Central memory CD8-positive, alpha-beta T cell (primary cell): ENCODE measurements at regions not wholly inside any gene's neighbourhood (a gene's known extent, or its start where the extent isn't known, plus 50 kb on each side); places are given as distances from the start of the nearest gene placed in this dataset.
A peak's percentile ranks its signal among the peaks of the same experiment; 100 is the strongest.
"Not testable (repeated sequence)": the region's sequence is repeated elsewhere in the genome, so short reads cannot be mapped to it uniquely, and the experiment has no call there.

Experiments
- ATAC-seq: fragments of 150-1000 bp; cut with Tn5 transposase; replicated peaks from 2 replicates; pipeline ENCODE4 v1.10.0; 2022; ENCODE audit warnings: mild to moderate bottlenecking, moderate FRiP score, moderate number of reproducible peaks; ENCODE audit not compliant: poor library complexity, severe bottlenecking; ENCODE audit errors: extremely low read depth
- DNase-seq, 2 donors: peaks; one replicate each; pipeline ENCODE4 v3.0.0; 2021; ENCODE audit warnings: low spot score in 2 of 2
- H3K27ac Mint-ChIP-seq: one replicate; pipeline ENCODE4 v1.8.0; 2022; ENCODE audit warnings: low read depth, mild to moderate bottlenecking, moderate library complexity, mixed read lengths
- H3K27me3 Mint-ChIP-seq: one replicate; pipeline ENCODE4 v1.8.0; 2022; ENCODE audit warnings: mixed read lengths
- H3K36me3 Mint-ChIP-seq: one replicate; pipeline ENCODE4 v1.8.0; 2022; ENCODE audit warnings: mild to moderate bottlenecking, moderate library complexity, mixed read lengths; ENCODE audit not compliant: insufficient read depth
- H3K4me1 Mint-ChIP-seq: one replicate; pipeline ENCODE4 v1.8.0; 2022; ENCODE audit warnings: mixed read lengths
- H3K4me3 Mint-ChIP-seq: one replicate; pipeline ENCODE4 v1.8.0; 2022; ENCODE audit warnings: mild to moderate bottlenecking, moderate library complexity, mixed read lengths
- H3K9me3 Mint-ChIP-seq: one replicate; pipeline ENCODE4 v1.8.0; 2022; ENCODE audit warnings: mixed read lengths

DNA sequence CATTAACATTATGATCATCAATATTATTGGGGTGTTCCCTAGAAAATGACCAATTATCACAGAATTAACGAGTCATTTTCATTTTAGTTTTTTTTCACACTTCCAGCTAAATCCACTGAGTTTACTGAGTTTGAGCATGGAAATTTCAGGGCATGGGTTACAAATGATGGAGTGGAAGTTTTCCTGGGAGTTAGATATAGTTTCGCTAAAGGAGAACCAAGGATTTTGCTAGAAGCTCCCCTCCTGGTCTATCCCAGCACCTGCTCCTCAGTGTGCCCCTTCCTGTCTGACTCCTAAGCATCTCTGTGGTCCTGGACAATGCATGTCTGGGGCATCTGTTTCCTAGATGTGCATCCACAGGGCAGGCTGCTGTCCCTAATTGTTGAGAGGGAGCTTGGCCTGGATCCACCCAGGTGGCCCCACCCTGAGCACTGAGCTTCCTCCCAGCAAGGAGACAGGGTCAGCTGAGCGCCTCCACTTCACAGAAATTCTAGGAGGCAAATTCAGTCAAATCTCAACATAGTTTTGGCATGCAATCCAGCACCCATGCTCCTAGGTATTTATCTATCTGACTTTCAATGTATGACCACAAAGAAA is 102.3 kb upstream of the GOLGA6L6 start:
- Mint-ChIP-seq H3K36me3 (no peaks in the 10 kb centered on the region), H3K27ac (no peak overlapping the region), H3K9me3 (no peaks in the 10 kb centered on the region), H3K4me1 (no peaks in the 10 kb centered on the region), H3K27me3 (no peaks in the 10 kb centered on the region), H3K4me3 (no peak overlapping the region)
- ATAC-seq = no peak
- DNase-seq = no peak

DNA sequence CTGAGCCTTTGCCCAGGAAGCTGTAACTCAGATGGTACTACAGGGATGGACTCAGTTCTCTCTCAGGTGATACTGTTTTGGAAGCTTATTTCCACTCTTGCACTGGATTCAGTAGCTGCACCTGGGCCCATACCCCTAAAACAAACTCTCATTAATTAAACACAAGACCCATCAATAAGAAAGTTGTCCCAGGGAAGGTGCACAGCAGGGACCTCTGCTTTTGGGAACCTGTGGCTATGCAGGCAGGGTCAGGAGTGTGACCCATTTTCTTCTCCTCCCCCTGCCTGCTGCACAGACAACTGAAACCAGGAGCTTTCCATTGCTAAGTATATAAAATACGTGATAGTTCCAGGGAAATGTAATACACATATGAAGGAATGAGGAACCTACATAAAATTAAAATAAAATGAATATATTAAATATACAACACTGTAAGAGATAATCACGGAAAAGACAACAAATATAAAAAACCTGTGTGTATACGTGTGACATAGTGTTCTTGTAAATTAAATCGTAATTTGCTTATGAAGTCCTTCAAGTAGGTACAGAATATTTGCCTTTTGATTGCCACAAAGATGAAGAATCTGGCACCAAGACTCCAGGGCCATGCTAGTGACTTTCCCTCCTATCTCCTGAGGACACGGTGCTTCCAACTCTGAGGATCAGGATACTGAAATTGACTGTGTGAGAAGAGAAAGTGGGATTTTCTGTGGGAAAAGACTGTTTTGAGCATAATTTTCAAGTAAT is 101.6 kb upstream of the GOLGA6L6 start:
- no peaks in the 10 kb centered on the region for H3K9me3 Mint-ChIP-seq
- no peaks in the 10 kb centered on the region for H3K27me3 Mint-ChIP-seq
- H3K36me3 Mint-ChIP-seq = no peaks in the 10 kb centered on the region
- ATAC-seq = no peak
- H3K27ac Mint-ChIP-seq = no peak overlapping the region
- no peak overlapping the region for H3K4me3 Mint-ChIP-seq
- no peaks in the 10 kb centered on the region for H3K4me1 Mint-ChIP-seq
- DNase-seq = no peak

DNA sequence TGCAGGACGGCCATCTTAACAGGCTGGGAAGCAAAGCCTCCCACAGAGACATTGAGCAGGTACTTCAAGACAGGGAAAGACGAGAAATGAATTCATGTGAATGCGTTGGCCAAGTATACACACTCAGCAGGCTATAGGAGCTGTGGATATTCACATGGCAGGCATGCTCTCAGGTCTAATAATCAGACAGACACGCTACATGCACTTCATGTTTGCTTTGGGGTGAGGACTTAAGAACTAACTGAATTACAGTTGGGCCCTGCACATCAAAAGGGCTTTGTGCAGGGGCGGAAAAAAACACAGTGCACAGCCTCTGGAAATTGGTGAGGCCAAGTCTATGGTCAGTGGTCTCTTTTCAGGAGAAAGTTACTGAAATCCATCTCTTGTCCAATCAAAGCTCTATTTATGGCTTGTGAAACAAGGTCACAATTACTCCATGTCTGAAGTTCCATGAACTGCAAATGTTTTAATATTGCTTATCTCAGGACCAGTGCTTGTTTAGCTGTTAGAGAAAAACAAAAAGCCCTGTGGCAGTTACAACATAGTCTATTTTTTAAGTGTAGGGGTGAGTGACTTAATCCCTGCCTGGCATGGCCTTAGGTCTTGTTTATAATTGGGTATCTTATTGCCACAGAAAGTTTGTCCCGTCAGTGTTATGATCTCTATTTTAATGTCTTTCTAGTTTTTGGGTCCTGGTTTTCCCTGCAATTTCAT is 100.6 kb upstream of the GOLGA6L6 start:
- H3K4me1 Mint-ChIP-seq = no peaks in the 10 kb centered on the region
- no peak overlapping the region for H3K4me3 Mint-ChIP-seq
- no peaks in the 10 kb centered on the region for H3K36me3 Mint-ChIP-seq
- DNase-seq (no peak), ATAC-seq (no peak)
- H3K27me3 Mint-ChIP-seq = no peaks in the 10 kb centered on the region
- H3K27ac Mint-ChIP-seq = no peak overlapping the region
- no peaks in the 10 kb centered on the region for H3K9me3 Mint-ChIP-seq

DNA sequence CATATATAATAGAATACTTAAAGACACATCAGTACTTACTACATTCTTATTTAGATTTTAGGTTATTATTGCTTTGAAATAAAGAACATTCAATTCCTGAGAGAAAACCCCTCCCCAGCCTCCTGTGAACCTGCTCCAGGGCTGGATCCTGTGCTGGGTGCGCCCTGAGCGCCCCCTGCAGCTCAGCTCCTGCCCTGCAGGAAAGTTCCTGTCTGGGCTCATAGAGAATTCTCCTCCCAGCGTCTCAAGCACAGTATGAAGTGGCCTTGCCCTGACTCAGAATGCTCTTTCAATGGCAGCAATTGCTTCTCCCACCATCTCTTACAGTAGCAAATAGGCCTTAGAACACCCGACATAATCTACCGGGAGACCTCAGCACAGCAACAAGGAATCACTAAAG is 98.8 kb upstream of the GOLGA6L6 start:
- not testable (repeated sequence) for H3K4me1 Mint-ChIP-seq, DNase-seq, H3K27me3 Mint-ChIP-seq, H3K9me3 Mint-ChIP-seq, H3K36me3 Mint-ChIP-seq, H3K4me3 Mint-ChIP-seq, H3K27ac Mint-ChIP-seq
- peak; percentile 39 for ATAC-seq

DNA sequence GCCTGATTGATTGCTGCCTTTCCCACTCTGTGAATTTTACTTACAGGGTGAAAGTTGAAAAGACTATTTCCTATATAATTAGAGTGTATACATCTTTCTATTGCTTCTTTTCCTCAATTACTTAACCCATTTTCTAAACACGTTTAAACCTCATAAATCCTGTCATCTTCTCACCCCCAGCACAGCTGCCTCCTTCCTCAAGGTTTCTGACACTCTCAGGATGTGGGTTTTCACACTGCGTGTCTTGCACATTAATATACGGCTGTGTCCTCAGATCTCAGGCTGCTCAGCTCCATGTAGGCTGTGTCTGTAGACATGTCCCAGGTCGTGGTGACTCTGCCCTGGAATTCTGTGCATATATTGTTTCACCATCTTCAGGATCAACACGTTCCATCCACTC is 97.6 kb upstream of the GOLGA6L6 start:
- not testable (repeated sequence) for H3K36me3 Mint-ChIP-seq, H3K4me3 Mint-ChIP-seq, H3K4me1 Mint-ChIP-seq, H3K27me3 Mint-ChIP-seq, H3K27ac Mint-ChIP-seq, DNase-seq, H3K9me3 Mint-ChIP-seq
- peak; percentile 87 for ATAC-seq

DNA sequence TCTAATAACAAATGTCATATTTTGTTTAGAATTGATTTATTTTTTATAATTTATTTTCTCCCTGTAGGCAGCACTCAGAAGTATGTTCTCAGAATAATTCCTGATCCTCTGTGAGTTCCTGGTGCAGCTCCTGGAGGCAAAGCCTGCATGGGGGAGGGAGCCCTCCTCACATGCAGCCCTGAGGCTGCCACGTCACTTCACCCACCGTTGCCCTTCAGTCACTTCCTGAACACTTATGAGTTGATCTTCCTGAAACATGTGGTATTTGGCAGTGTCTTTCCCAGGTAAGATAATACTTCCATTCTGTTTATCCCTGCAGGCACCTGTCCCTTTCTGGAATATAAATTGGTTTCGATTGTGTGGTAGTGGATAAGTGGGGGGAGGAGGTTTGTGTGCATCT is 95.9 kb upstream of the GOLGA6L6 start:
- not testable (repeated sequence) for H3K4me3 Mint-ChIP-seq, H3K27me3 Mint-ChIP-seq, H3K4me1 Mint-ChIP-seq, H3K36me3 Mint-ChIP-seq, ATAC-seq, DNase-seq, H3K9me3 Mint-ChIP-seq, H3K27ac Mint-ChIP-seq

DNA sequence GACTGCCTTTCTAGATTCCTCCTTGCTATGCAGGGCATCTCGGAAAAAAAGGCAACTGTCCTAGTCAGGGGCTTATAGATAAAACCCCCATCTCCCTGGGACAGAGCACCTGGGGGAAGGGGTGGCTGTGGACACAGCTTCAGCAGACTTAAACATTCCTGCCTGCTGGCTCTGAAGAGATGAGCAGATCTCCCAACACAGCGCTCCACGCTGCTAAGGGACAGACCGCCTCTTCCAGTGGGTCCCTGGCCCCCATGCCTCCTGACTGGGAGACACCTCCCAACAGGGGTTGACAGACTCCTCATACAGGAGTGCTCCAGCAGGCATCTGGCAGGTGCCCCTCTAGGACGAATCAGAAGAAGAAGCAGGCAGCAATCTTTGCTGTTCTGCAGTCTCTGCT is 87.9 kb upstream of the GOLGA6L6 start:
- DNase-seq, H3K9me3 Mint-ChIP-seq, H3K4me1 Mint-ChIP-seq, ATAC-seq, H3K27me3 Mint-ChIP-seq, H3K27ac Mint-ChIP-seq, H3K36me3 Mint-ChIP-seq, H3K4me3 Mint-ChIP-seq: not testable (repeated sequence)

DNA sequence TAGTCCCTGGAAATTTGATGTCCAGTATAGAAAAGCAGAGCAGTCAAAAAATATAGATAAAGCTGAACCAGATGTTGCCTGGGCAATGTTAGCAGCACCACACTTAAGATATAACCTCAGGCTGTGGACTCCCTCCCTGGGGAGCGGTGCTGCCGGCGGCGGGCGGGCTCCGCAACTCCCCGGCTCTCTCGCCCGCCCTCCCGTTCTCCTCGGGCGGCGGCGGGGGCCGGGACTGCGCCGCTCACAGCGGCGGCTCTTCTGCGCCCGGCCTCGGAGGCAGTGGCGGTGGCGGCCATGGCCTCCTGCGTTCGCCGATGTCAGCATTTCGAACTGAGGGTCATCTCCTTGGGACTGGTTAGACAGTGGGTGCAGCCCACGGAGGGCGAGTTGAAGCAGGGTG is 86.9 kb upstream of the GOLGA6L6 start:
- not testable (repeated sequence) for ATAC-seq, H3K27ac Mint-ChIP-seq

DNA sequence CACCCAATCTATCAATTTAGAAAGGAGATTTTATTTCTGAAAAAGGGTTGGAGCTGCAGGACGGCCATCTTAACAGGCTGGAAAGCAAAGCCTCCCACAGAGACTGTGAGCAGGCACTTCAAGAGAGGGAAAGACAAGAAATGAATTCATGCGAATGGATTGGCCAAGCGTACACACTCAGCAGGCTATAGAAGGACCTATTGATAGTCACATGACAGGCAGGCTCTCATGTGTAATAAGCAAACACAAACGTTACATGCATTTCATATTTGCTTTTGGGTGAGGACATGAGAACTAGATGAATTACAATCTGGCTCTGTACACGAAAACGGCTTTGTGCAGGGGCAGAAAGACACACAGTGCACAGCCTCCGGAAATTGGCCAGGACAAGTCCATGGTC is 83.9 kb upstream of the GOLGA6L6 start:
- DNase-seq, ATAC-seq, H3K4me1 Mint-ChIP-seq, H3K27ac Mint-ChIP-seq, H3K36me3 Mint-ChIP-seq, H3K4me3 Mint-ChIP-seq, H3K27me3 Mint-ChIP-seq, H3K9me3 Mint-ChIP-seq: not testable (repeated sequence)

More for the DNA sequence above, 86.9 kb upstream of the GOLGA6L6 start:
- not testable (repeated sequence) for H3K36me3 Mint-ChIP-seq, H3K4me1 Mint-ChIP-seq, H3K4me3 Mint-ChIP-seq, H3K9me3 Mint-ChIP-seq, H3K27me3 Mint-ChIP-seq, DNase-seq

DNA sequence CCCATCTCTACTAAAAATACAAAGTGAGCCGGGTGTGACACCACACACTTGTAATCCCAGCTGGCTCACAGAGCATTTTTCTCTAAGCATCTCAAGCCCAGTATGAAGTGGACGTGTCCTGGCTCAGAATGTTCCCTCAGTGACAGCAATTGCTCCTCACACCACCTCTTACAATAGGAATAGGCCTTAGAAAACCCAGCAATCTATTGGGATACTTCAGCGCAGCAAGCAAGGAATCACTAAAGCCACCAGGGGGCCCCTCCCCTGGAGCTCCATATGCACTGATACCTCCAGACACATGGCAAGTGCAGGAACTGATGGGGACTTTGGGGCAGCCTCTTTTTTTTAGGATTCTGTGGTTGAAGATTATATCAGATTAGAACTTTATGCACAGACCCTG is 82.5 kb upstream of the GOLGA6L6 start:
- not testable (repeated sequence) for ATAC-seq, H3K4me1 Mint-ChIP-seq, DNase-seq, H3K27me3 Mint-ChIP-seq, H3K4me3 Mint-ChIP-seq, H3K9me3 Mint-ChIP-seq, H3K27ac Mint-ChIP-seq, H3K36me3 Mint-ChIP-seq

DNA sequence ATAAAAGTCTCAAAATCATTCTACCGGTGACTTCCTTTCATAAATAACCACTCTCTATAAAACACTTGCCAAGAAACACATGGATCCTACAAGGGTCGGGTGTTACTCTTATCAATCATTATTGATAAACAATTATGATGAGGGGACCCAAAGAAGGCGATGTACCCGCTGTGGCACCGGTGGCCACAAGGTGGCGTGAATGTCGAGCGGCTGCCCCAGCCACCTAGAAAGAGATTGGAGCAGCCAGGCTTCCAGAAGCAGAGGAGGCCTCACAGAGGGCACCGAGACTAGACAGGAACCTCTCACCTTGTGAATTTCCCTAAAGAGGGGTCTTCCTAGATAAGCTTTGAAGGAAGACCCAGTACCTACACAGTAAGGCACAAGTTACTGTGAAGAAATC is 80.5 kb upstream of the GOLGA6L6 start:
- H3K36me3 Mint-ChIP-seq, H3K9me3 Mint-ChIP-seq, DNase-seq, H3K4me1 Mint-ChIP-seq, H3K27ac Mint-ChIP-seq, H3K27me3 Mint-ChIP-seq, H3K4me3 Mint-ChIP-seq: not testable (repeated sequence)
- peak; percentile 32 for ATAC-seq

DNA sequence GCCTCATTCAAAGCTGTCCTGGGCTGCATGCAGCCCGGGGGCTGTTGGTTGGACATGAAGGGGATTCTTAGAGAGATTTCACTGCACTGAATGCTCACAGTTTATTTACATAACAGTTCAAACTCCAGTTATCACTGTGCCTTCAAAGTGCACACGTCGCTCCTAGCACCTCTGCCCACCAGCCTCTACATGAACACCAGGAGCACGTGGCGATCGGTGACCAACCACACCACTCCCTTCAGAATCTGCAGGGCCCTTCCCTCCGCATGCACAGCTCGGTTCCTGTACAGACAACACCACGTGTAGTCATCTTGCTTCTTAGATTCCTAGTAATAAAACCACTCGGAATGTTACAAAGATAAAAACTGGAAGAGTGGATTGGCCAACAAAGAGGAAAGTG is 72.9 kb upstream of the GOLGA6L6 start:
- not testable (repeated sequence) for H3K9me3 Mint-ChIP-seq, H3K27me3 Mint-ChIP-seq, ATAC-seq, H3K4me1 Mint-ChIP-seq, DNase-seq, H3K4me3 Mint-ChIP-seq, H3K36me3 Mint-ChIP-seq, H3K27ac Mint-ChIP-seq

DNA sequence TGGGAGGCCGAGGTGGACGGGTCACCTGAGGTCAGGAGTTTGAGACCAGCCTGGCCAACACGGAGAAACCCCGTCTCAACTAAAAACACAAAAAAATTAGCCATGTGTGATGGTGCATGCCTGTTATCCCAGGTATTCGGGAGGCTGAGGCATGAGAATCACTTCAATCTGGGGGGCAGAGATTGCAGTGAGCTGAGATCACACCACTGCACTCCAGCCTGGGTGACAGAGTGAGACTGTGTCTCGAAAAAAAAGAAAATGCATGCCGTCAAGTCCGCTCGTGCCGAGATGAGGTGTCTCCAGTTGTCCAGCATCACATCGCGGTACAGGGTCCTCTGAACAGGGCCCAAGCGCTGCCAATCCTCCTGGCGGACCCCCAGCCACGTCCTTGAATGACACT is 71.2 kb upstream of the GOLGA6L6 start:
- not testable (repeated sequence) for H3K4me3 Mint-ChIP-seq, H3K27me3 Mint-ChIP-seq, H3K4me1 Mint-ChIP-seq, H3K36me3 Mint-ChIP-seq, DNase-seq, ATAC-seq, H3K27ac Mint-ChIP-seq, H3K9me3 Mint-ChIP-seq
